Peyer's patch (tissue), 4 donors: ENCODE measurements at regions not wholly inside any gene's neighbourhood (a gene's known extent, or its start where the extent isn't known, plus 50 kb on each side); places are given as distances from the start of the nearest gene placed in this dataset.
"Not testable (repeated sequence)": the region's sequence is repeated elsewhere in the genome, so short reads cannot be mapped to it uniquely, and the experiment has no call there.

Experiments used
- CTCF ChIP-seq, 6 experiments: fragments of 450-650 bp in 4 of 6; fragments of 200-600 bp in 2 of 6; sonication (generic) in 1 of 6; IDR thresholded peaks; one replicate each; pipeline ENCODE4 v1.5.1; 2017 to 2019; ENCODE audit warnings: antibody characterized with exemption in 6 of 6, mild to moderate bottlenecking in 3 of 6, moderate library complexity in 1 of 6
- POLR2A ChIP-seq, 2 donors: fragments of 450-650 bp; IDR thresholded peaks; one replicate each; pipeline ENCODE4 v1.5.1; 2017; ENCODE audit warnings: antibody characterized with exemption in 2 of 2, mild to moderate bottlenecking in 2 of 2, moderate library complexity in 2 of 2

GRCh38 chr5:26364624-26365023 lies 673.8 kb downstream of the CDH9 start:
- not testable (repeated sequence) for TF ChIP-seq CTCF, POLR2A (IDR thresholded peaks at IDR 0.05)
